Keratinocyte (primary cell): ENCODE measurements at regions not wholly inside any gene's neighbourhood (a gene's known extent, or its start where the extent isn't known, plus 50 kb on each side); places are given as distances from the start of the nearest gene placed in this dataset.

Source experiments
- DNase-seq: peaks from one replicate; pipeline ENCODE4 v3.0.0-alpha.2; 2011; ENCODE audit warnings: low read depth, missing footprints, low spot score
- FAIRE-seq: peaks from 2 replicates; lab custom pipeline; 2011; peaks lifted over from hg19 to GRCh38; lab: Jason Lieb, UNC
- H2AFZ ChIP-seq: 2 replicates; pipeline ENCODE4 v1.6.0; 2012; ENCODE audit warnings: low read length, control low read depth, inconsistent platforms; ENCODE audit not compliant: control insufficient read depth
- H3K27ac ChIP-seq: 2 replicates; pipeline ENCODE4 v1.5.1; 2011; ENCODE audit warnings: low read length; ENCODE audit not compliant: control insufficient read depth, insufficient read depth
- H3K27me3 ChIP-seq: 3 replicates; pipeline ENCODE4 v1.6.0; 2011; ENCODE audit warnings: low read length; ENCODE audit not compliant: control insufficient read depth, insufficient read depth; ENCODE audit errors: extremely low read depth
- H3K36me3 ChIP-seq, 2 experiments: 2 replicates in 1 of 2; 3 replicates in 1 of 2; pipeline ENCODE4 v1.5.1; 2011; ENCODE audit warnings: low read length in 2 of 2, mild to moderate bottlenecking in 1 of 2; ENCODE audit not compliant: control insufficient read depth in 2 of 2, insufficient read depth in 2 of 2; ENCODE audit errors: extremely low read depth in 1 of 2
- H3K4me1 ChIP-seq: 3 replicates; pipeline ENCODE4 v1.5.1; 2011; ENCODE audit warnings: low read length; ENCODE audit not compliant: control insufficient read depth, insufficient read depth; ENCODE audit errors: extremely low read depth
- H3K4me2 ChIP-seq: 3 replicates; pipeline ENCODE4 v1.6.0; 2011; ENCODE audit warnings: low read depth, low read length; ENCODE audit not compliant: control insufficient read depth, insufficient read depth; ENCODE audit errors: extremely low read depth
- H3K4me3 ChIP-seq, 3 experiments: fragments of 200-600 bp in 1 of 3; sonication (generic) in 1 of 3; 2 replicates in 2 of 3; 3 replicates in 1 of 3; pipeline ENCODE4 v1.5.1; 2011 to 2016; ENCODE audit warnings: low read length in 3 of 3, mild to moderate bottlenecking in 3 of 3, control low read depth in 2 of 3, inconsistent platforms in 1 of 3, low read depth in 1 of 3, mixed read lengths in 1 of 3, mixed run types in 1 of 3, moderate library complexity in 1 of 3; ENCODE audit not compliant: control insufficient read depth in 2 of 3, insufficient read depth in 2 of 3; ENCODE audit errors: extremely low read depth in 1 of 3
- H3K79me2 ChIP-seq: 2 replicates; pipeline ENCODE4 v1.6.0; 2012; ENCODE audit warnings: low read length; ENCODE audit not compliant: control insufficient read depth, insufficient read depth
- H3K9ac ChIP-seq: 3 replicates; pipeline ENCODE4 v1.6.0; 2011; ENCODE audit warnings: low read length; ENCODE audit not compliant: control insufficient read depth, insufficient read depth; ENCODE audit errors: extremely low read depth
- H3K9me1 ChIP-seq: 3 replicates; pipeline ENCODE4 v1.6.0; 2011; ENCODE audit warnings: low read length; ENCODE audit not compliant: control insufficient read depth, insufficient read depth; ENCODE audit errors: extremely low read depth
- H3K9me3 ChIP-seq: 2 replicates; pipeline ENCODE4 v1.5.1; 2012; ENCODE audit warnings: low read depth, low read length; ENCODE audit not compliant: control insufficient read depth
- H4K20me1 ChIP-seq: 3 replicates; pipeline ENCODE4 v1.6.0; 2011; ENCODE audit warnings: low read length; ENCODE audit not compliant: control insufficient read depth, insufficient read depth; ENCODE audit errors: extremely low read depth
- EZH2 ChIP-seq: IDR thresholded peaks from one replicate; pipeline ENCODE4 v1.6.1; 2012; ENCODE audit warnings: inconsistent platforms, mild to moderate bottlenecking, low read length, moderate library complexity
- dilution Hi-C: fragments of 300-500 bp; cut with MboI; formaldehyde crosslinking; loops from one replicate; pipeline ENCODE4 v1.7.0; 2020; ENCODE audit warnings: low sequenced_read_pairs; ENCODE audit not compliant: extremely low pct_ligation_motif_present
- TF ChIP-seq, protein P1 (sequence below), 3 experiments: IDR thresholded peaks in 1 of 3; conservative IDR thresholded peaks in 1 of 3; optimal IDR thresholded peaks in 1 of 3; 2 replicates in 2 of 3; 3 replicates in 1 of 3; pipeline versions ENCODE3 to v1.5.1; 2011; ENCODE audit warnings: low read length in 3 of 3, mild to moderate bottlenecking in 3 of 3, moderate library complexity in 2 of 3, control low read depth in 1 of 3, inconsistent platforms in 1 of 3; ENCODE audit not compliant: insufficient read depth in 2 of 3; ENCODE audit errors: extremely low read depth in 1 of 3

DNA sequence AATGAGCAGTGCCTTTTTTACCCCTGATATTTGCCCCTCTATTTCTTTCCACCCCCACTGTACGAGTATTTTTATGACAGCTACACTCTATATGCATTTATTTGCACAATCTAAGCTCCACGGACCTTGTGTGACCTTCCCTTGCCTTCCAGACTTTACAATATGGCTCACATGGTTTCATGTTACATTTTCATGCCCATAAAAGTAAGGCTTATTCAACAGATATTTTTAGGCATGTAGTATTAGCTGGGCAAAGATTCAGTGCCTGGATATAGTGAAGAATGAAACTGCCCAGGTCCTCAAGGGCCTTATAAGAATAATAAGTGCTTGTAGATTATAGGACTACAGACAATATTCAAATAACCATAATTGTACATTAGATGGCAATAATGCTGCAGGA, 481.9 kb upstream of the CNTN4 start:
- DNase-seq, result no peak
- H2AFZ ChIP-seq, result no peak overlapping the region
- no peaks in the 10 kb centered on the region for H3K36me3 ChIP-seq
- dilution Hi-C loops, result no loop called here
- H3K4me2 ChIP-seq, result no peak overlapping the region
- H3K4me1 ChIP-seq, result no peaks in the 10 kb centered on the region
- H3K79me2 ChIP-seq, result no peaks in the 10 kb centered on the region
- no peaks in the 10 kb centered on the region for H3K9me1 ChIP-seq
- FAIRE-seq, result no peak
- TF ChIP-seq, protein P1, sequence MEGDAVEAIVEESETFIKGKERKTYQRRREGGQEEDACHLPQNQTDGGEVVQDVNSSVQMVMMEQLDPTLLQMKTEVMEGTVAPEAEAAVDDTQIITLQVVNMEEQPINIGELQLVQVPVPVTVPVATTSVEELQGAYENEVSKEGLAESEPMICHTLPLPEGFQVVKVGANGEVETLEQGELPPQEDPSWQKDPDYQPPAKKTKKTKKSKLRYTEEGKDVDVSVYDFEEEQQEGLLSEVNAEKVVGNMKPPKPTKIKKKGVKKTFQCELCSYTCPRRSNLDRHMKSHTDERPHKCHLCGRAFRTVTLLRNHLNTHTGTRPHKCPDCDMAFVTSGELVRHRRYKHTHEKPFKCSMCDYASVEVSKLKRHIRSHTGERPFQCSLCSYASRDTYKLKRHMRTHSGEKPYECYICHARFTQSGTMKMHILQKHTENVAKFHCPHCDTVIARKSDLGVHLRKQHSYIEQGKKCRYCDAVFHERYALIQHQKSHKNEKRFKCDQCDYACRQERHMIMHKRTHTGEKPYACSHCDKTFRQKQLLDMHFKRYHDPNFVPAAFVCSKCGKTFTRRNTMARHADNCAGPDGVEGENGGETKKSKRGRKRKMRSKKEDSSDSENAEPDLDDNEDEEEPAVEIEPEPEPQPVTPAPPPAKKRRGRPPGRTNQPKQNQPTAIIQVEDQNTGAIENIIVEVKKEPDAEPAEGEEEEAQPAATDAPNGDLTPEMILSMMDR (optimal IDR thresholded peaks at IDR 0.05 in 1 of 3, IDR thresholded peaks at IDR 0.05 in 1 of 3, conservative IDR thresholded peaks at IDR 0.05 in 1 of 3; ENCODE audit: extremely low read depth in 1 of 3, insufficient read depth in 2 of 3, low read length in 3 of 3), result no peak
- TF ChIP-seq EZH2, result no peak
- H3K9ac ChIP-seq, result no peak overlapping the region
- H3K4me3 ChIP-seq, result no peak overlapping the region
- no peak overlapping the region for H3K27ac ChIP-seq
- H3K9me3 ChIP-seq, result no peaks in the 10 kb centered on the region
- no peaks in the 10 kb centered on the region for H3K27me3 ChIP-seq
- no peaks in the 10 kb centered on the region for H4K20me1 ChIP-seq

DNA sequence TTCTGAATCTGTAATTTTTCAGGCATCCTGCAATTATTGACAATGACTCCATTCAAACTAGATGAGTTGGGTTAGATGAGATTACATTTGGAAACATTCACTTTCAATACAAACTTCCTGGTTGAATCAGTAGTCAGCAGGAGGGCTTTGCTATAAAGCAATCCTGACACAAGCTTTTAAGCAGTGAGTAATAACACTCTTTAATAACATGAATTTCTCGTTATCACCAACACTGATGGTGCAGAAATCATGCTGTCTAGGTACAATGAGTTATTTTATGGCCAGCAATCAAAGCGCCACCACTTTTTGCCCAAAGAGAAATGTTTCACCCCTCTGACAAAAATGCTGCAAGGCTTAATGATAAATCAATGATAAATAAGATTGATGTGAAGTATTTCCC, 474.8 kb upstream of the CNTN4 start:
- dilution Hi-C loops, result no loop called here
- no peak for FAIRE-seq
- no peaks in the 10 kb centered on the region for H3K9me3 ChIP-seq
- no peak overlapping the region for H3K4me3 ChIP-seq
- H3K4me2 ChIP-seq, result no peak overlapping the region
- TF ChIP-seq, protein P1 (optimal IDR thresholded peaks at IDR 0.05 in 1 of 3, IDR thresholded peaks at IDR 0.05 in 1 of 3, conservative IDR thresholded peaks at IDR 0.05 in 1 of 3; ENCODE audit: extremely low read depth in 1 of 3, insufficient read depth in 2 of 3, low read length in 3 of 3), result no peak
- TF ChIP-seq EZH2, result no peak
- no peaks in the 10 kb centered on the region for H3K79me2 ChIP-seq
- H3K36me3 ChIP-seq, result no peaks in the 10 kb centered on the region
- no peaks in the 10 kb centered on the region for H3K9me1 ChIP-seq
- H3K27ac ChIP-seq, result no peak overlapping the region
- H3K9ac ChIP-seq, result no peak overlapping the region
- no peak overlapping the region for H2AFZ ChIP-seq
- no peaks in the 10 kb centered on the region for H4K20me1 ChIP-seq
- no peak for DNase-seq
- H3K27me3 ChIP-seq, result no peaks in the 10 kb centered on the region
- H3K4me1 ChIP-seq, result no peaks in the 10 kb centered on the region
